B cell (primary cell): ENCODE measurements at regions not wholly inside any gene's neighbourhood (a gene's known extent, or its start where the extent isn't known, plus 50 kb on each side); places are given as distances from the start of the nearest gene placed in this dataset.

Experiments used
- ATAC-seq: fragments of 200-7000 bp; cut with Tn5 transposase; one replicate; pipeline ENCODE4 v1.10.0; 2021; ENCODE audit warnings: low read depth, mild to moderate bottlenecking, moderate number of reproducible peaks, moderate library complexity
- CTCF ChIA-PET: fragments of 350-600 bp; sonication (Branson Sonifier 250); formaldehyde crosslinking; loops from one replicate; lab custom pipeline; 2021; ENCODE audit warnings: antibody characterized with exemption, inconsistent platforms; lab: Charles Lee
- POLR2A ChIA-PET: fragments of 350-600 bp; sonication (Branson Sonifier 250); formaldehyde crosslinking; loops from one replicate; lab custom pipeline; 2021; ENCODE audit warnings: antibody characterized with exemption; lab: Charles Lee
- DNase-seq: peaks from one replicate; pipeline ENCODE4 v3.0.0; 2013
- H2AFZ ChIP-seq: 2 replicates; pipeline ENCODE4 v1.6.1; 2012; ENCODE audit warnings: mild to moderate bottlenecking, low read depth, low read length; ENCODE audit not compliant: insufficient read depth, poor library complexity, severe bottlenecking
- H3K27ac ChIP-seq, 2 donors: 1 replicate in 1 of 2; 2 replicates in 1 of 2; pipeline ENCODE4 v1.5.1; 2012 to 2013; ENCODE audit warnings: low read length in 2 of 2, mild to moderate bottlenecking in 2 of 2, moderate library complexity in 1 of 2
- H3K27me3 ChIP-seq, 4 experiments: fragments of 200-600 bp in 1 of 4; sonication (generic) in 1 of 4; replicated peaks in 1 of 4; 1 replicate in 2 of 4; 2 replicates in 2 of 4; pipeline versions ENCODE4 v1.6.1 to v1.7.0; 2013 to 2016; ENCODE audit warnings: low read length in 3 of 4, mild to moderate bottlenecking in 2 of 4, mixed read lengths in 1 of 4, moderate library complexity in 1 of 4; ENCODE audit not compliant: insufficient read depth in 4 of 4, control insufficient read depth in 3 of 4; ENCODE audit errors: control extremely low read depth in 1 of 4
- H3K36me3 ChIP-seq, 2 experiments: replicated peaks in 1 of 2; 1 replicate in 1 of 2; 2 replicates in 1 of 2; pipeline versions ENCODE4 v1.6.1 to v1.7.1; 2013; ENCODE audit warnings: low read length in 1 of 2; ENCODE audit not compliant: insufficient read depth in 2 of 2, control insufficient read depth in 1 of 2; ENCODE audit errors: control extremely low read depth in 1 of 2, extremely low read depth in 1 of 2
- H3K4me1 ChIP-seq, 2 donors: fragments of 200-600 bp in 1 of 2; sonication (generic) in 1 of 2; 1 replicate in 1 of 2; 2 replicates in 1 of 2; pipeline versions ENCODE4 v1.5.1 to v1.6.1; 2013 to 2017; ENCODE audit warnings: low read length in 2 of 2; ENCODE audit not compliant: control insufficient read depth in 2 of 2, insufficient read depth in 2 of 2
- H3K4me2 ChIP-seq: replicated peaks from 2 replicates; pipeline ENCODE3; 2012; ENCODE audit warnings: mild to moderate bottlenecking, low read depth, low read length; ENCODE audit not compliant: poor library complexity, severe bottlenecking
- H3K4me3 ChIP-seq, 5 experiments: fragments of 200-600 bp in 1 of 5; sonication (generic) in 1 of 5; 1 replicate in 3 of 5; 2 replicates in 2 of 5; pipeline versions ENCODE4 v1.5.1 to v1.7.0; 2011 to 2016; ENCODE audit warnings: low read length in 4 of 5, mild to moderate bottlenecking in 4 of 5, low read depth in 2 of 5, control low read depth in 1 of 5, moderate library complexity in 1 of 5; ENCODE audit not compliant: insufficient read depth in 1 of 5; ENCODE audit errors: control extremely low read depth in 1 of 5, extremely low read depth in 1 of 5
- H3K79me2 ChIP-seq: fragments of 200-600 bp; sonication (generic); one replicate; pipeline ENCODE4 v1.6.0; 2016; ENCODE audit warnings: low read length; ENCODE audit not compliant: control insufficient read depth, insufficient read depth
- H3K9ac ChIP-seq: fragments of 200-600 bp; sonication (generic); 2 replicates; pipeline ENCODE4 v1.6.1; 2017; ENCODE audit warnings: mild to moderate bottlenecking, low read length, moderate library complexity
- H3K9me3 ChIP-seq, 3 donors: one replicate each; pipeline versions ENCODE4 v1.6.1 to v1.7.1; 2013; ENCODE audit warnings: low read length in 2 of 3; ENCODE audit not compliant: control insufficient read depth in 2 of 3, insufficient read depth in 1 of 3; ENCODE audit errors: control extremely low read depth in 1 of 3
- H4K20me1 ChIP-seq: 2 replicates; pipeline ENCODE4 v1.6.0; 2012; ENCODE audit warnings: mild to moderate bottlenecking, low read length; ENCODE audit not compliant: insufficient read depth, control insufficient read depth, poor library complexity, severe bottlenecking
- H3K27ac Mint-ChIP-seq: one replicate; pipeline ENCODE4 v1.8.0; 2021; ENCODE audit warnings: mixed read lengths
- H3K27me3 Mint-ChIP-seq: one replicate; pipeline ENCODE4 v1.8.0; 2021; ENCODE audit warnings: mixed read lengths
- H3K4me1 Mint-ChIP-seq: one replicate; pipeline ENCODE4 v1.8.0; 2021; ENCODE audit warnings: mixed read lengths
- H3K4me3 Mint-ChIP-seq: one replicate; pipeline ENCODE4 v1.8.0; 2021; ENCODE audit warnings: mixed read lengths
- H3K9me3 Mint-ChIP-seq: one replicate; pipeline ENCODE4 v1.8.0; 2022; ENCODE audit warnings: mixed read lengths; ENCODE audit not compliant: insufficient read depth
- CTCF ChIP-seq: fragments of 200-600 bp; IDR thresholded peaks from one replicate; pipeline ENCODE4 v1.8.0; 2022; ENCODE audit warnings: antibody characterized with exemption, mild to moderate bottlenecking
- EZH2 ChIP-seq: IDR thresholded peaks from 2 replicates; pipeline ENCODE4 v1.6.1; 2012; ENCODE audit warnings: borderline replicate concordance, low read depth, mild to moderate bottlenecking, moderate library complexity, low read length; ENCODE audit not compliant: insufficient read depth, poor library complexity, severe bottlenecking
- WGBS: methylation state at CpG from one replicate; pipeline ENCODE4 v1.1.5; 2013; ENCODE audit warnings: missing lambda C conversion rate; ENCODE audit not compliant: insufficient coverage; 5-methylcytosine and 5-hydroxymethylcytosine counted together
- intact Hi-C: fragments of 100-400 bp; cut with micrococcal nuclease; formaldehyde crosslinking; loops from one replicate; pipeline ENCODE4 v1.10.0; 2022

- Histone ChIP-seq H3K4me1 (no peaks in the 10 kb centered on the region), H4K20me1 (no peaks in the 10 kb centered on the region), H3K4me3 (no peak overlapping the region), H3K79me2 (no peaks in the 10 kb centered on the region), H3K9me3 (peaks cover 0 to 5% (median 1%) of the 10 kb centered on the region in 3 donors), H2AFZ (no peak overlapping the region), H3K4me2 (no peak overlapping the region), H3K9ac (no peak overlapping the region), H3K27ac (no peak overlapping the region), H3K27me3 (peaks cover 0 to 3% (median 0%) of the 10 kb centered on the region in 4 experiments), H3K36me3 (no peaks in the 10 kb centered on the region)
- DNase-seq (no peak), ATAC-seq (no peak)
- intact Hi-C loops, result no loop called here
- POLR2A ChIA-PET, result no interaction called here
- H3K27ac Mint-ChIP-seq, result no peak overlapping the region
- H3K9me3 Mint-ChIP-seq, result peaks cover 3% of the 10 kb centered on the region
- CTCF ChIA-PET, result interaction anchor here (4.6 kb wide), 1 partner anchor 108 kb away, joined by 33 read pairs; no protein-coding TSS in a partner anchor
- TF ChIP-seq EZH2 (no peak), CTCF (no peak)
- 51% methylated on average over 5 of the region's 5 CpGs for WGBS
- peaks cover 3% of the 10 kb centered on the region for H3K4me1 Mint-ChIP-seq
- no peak overlapping the region for H3K4me3 Mint-ChIP-seq
- H3K27me3 Mint-ChIP-seq, result peaks cover 4% of the 10 kb centered on the region
Observed at GRCh38 chr20:39291301-39291700, 329.2 kb downstream of the DHX35 start.

- Histone ChIP-seq H3K36me3 (no peaks in the 10 kb centered on the region), H3K27ac (no peak overlapping the region), H3K79me2 (no peaks in the 10 kb centered on the region), H3K4me3 (no peak overlapping the region), H2AFZ (no peak overlapping the region), H3K27me3 (peaks cover 0 to 3% (median 0%) of the 10 kb centered on the region in 4 experiments), H3K9ac (no peak overlapping the region), H3K9me3 (peaks cover 0 to 5% (median 1%) of the 10 kb centered on the region in 3 donors), H3K4me2 (no peak overlapping the region), H3K4me1 (no peaks in the 10 kb centered on the region), H4K20me1 (no peaks in the 10 kb centered on the region)
- intact Hi-C loops, result no loop called here
- Mint-ChIP-seq H3K4me3 (no peak overlapping the region), H3K9me3 (peaks cover 3% of the 10 kb centered on the region), H3K27me3 (peaks cover 4% of the 10 kb centered on the region), H3K4me1 (peaks cover 3% of the 10 kb centered on the region), H3K27ac (no peak overlapping the region)
- TF ChIP-seq CTCF (no peak), EZH2 (no peak)
- ChIA-PET CTCF (interaction anchor here (0.6 to 4.6 kb wide), 4 partner anchors 22 to 583 kb away, joined by 3 to 33 read pairs (median 10); no protein-coding TSS in a partner anchor), POLR2A (no interaction called here)
- DNase-seq (no peak), ATAC-seq (no peak)
Observed at GRCh38 chr20:39290575-39290974, 328.4 kb downstream of the DHX35 start.
